PFSK-1 (cell line): ENCODE measurements at regions not wholly inside any gene's neighbourhood (a gene's known extent, or its start where the extent isn't known, plus 50 kb on each side); places are given as distances from the start of the nearest gene placed in this dataset.

ENCODE experiments used
- FOXP2 ChIP-seq: optimal IDR thresholded peaks from 2 replicates; pipeline ENCODE3; 2011; ENCODE audit warnings: borderline replicate concordance, control low read depth, inconsistent platforms; ENCODE audit not compliant: insufficient read depth; ENCODE audit errors: extremely low read length, extremely low read depth
- POLR2AphosphoS5 ChIP-seq: IDR thresholded peaks from 2 replicates; pipeline ENCODE4 v1.6.1; 2012; ENCODE audit warnings: low read depth, mild to moderate bottlenecking, control low read depth, low read length, moderate library complexity
- SIN3A ChIP-seq: IDR thresholded peaks from 2 replicates; pipeline ENCODE4 v1.6.1; 2012; ENCODE audit warnings: mild to moderate bottlenecking, low read length, moderate library complexity, borderline replicate concordance; ENCODE audit not compliant: insufficient read depth
- TAF1 ChIP-seq: IDR thresholded peaks from 2 replicates; pipeline ENCODE4 v1.6.1; 2012; ENCODE audit warnings: low read length, control low read depth, borderline replicate concordance; ENCODE audit not compliant: insufficient read depth
- TF ChIP-seq, protein P1 (sequence below), 2 experiments: IDR thresholded peaks; 2 replicates each; pipeline versions ENCODE4 v1.6.1 to v1.8.0; 2011 to 2012; ENCODE audit warnings: low read depth in 2 of 2, low read length in 2 of 2, control low read depth in 1 of 2, inconsistent platforms in 1 of 2, mild to moderate bottlenecking in 1 of 2, moderate library complexity in 1 of 2; ENCODE audit not compliant: insufficient read depth in 1 of 2

DNA sequence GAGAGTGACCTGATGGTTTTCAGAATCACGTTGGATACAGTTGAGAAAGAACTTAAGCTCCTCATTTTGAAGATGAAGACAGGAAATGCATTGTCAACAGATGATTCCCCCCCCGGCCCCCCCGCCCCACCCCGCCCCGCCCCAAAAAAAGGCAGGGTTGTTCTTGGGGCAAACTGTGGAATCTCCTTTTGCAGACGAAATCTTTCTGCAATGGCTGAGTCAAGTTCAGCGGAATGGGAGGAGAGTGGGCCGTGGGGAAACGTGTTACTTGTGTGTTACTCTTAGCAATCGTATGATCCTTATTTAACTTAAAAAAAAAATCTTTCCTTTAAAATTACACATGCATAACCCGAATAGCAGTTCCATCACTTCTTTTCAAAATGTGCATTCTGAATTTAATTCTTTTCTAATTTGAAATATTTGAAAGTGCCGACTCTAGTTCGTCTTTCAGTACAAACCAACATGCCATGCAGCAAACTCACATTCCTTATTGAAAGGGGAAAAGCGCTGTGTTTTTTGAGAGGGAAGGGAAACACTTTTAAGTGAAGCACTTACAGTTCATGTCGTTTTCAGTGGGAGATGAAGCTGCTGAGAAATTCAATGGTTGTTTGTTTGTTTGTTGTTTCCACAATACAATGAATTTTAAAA, 348.5 kb upstream of the ARGLU1 start:
- no peak for TF ChIP-seq SIN3A
- TF ChIP-seq FOXP2: no peak
- TF ChIP-seq POLR2AphosphoS5: no peak
- TF ChIP-seq TAF1: no peak
- TF ChIP-seq, protein P1, sequence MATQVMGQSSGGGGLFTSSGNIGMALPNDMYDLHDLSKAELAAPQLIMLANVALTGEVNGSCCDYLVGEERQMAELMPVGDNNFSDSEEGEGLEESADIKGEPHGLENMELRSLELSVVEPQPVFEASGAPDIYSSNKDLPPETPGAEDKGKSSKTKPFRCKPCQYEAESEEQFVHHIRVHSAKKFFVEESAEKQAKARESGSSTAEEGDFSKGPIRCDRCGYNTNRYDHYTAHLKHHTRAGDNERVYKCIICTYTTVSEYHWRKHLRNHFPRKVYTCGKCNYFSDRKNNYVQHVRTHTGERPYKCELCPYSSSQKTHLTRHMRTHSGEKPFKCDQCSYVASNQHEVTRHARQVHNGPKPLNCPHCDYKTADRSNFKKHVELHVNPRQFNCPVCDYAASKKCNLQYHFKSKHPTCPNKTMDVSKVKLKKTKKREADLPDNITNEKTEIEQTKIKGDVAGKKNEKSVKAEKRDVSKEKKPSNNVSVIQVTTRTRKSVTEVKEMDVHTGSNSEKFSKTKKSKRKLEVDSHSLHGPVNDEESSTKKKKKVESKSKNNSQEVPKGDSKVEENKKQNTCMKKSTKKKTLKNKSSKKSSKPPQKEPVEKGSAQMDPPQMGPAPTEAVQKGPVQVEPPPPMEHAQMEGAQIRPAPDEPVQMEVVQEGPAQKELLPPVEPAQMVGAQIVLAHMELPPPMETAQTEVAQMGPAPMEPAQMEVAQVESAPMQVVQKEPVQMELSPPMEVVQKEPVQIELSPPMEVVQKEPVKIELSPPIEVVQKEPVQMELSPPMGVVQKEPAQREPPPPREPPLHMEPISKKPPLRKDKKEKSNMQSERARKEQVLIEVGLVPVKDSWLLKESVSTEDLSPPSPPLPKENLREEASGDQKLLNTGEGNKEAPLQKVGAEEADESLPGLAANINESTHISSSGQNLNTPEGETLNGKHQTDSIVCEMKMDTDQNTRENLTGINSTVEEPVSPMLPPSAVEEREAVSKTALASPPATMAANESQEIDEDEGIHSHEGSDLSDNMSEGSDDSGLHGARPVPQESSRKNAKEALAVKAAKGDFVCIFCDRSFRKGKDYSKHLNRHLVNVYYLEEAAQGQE (IDR thresholded peaks at IDR 0.05; ENCODE audit: insufficient read depth in 1 of 2, low read depth in 2 of 2, low read length in 2 of 2): no peak

DNA sequence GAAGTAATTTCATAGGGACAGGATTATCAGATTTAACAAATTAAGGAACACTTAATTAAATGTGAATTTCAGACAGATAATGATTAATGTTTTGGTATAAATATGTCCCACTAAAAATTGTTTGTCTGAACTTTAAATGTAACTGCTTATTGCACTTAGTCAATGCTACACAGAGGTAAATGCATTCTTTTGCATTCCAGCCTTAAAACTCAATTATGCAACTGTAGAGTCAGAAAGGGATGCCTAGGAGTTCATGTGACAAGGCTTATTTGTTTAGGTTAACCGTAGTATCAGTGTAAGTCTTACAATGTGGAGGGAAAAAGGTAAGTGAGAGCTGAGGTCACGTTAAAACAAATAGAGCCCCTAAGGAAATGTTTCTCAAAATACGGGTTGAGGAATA, 347.2 kb upstream of the ARGLU1 start:
- TF ChIP-seq TAF1 (no peak), POLR2AphosphoS5 (no peak), SIN3A (no peak), FOXP2 (no peak)
- TF ChIP-seq, protein P1 (IDR thresholded peaks at IDR 0.05; ENCODE audit: insufficient read depth in 1 of 2, low read depth in 2 of 2, low read length in 2 of 2): no peak

DNA sequence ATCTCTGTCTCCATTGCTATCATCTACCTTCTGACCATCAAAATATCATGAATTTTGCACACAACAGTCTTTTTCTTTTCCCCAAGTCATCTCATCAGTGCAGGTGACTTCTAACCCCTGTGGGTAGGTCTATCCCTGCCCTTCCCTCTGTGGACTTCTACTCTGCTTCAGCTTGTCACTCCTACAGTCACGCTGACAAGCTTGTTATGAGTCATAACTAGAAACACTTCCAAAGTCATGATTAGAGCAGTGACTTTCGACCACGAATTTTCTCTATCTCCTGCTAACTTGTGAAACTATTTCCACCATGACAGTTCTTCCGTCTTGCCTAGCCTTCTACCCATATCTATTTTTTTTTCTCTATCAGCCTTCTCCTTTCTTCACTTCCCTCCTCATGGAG, 343.7 kb upstream of the ARGLU1 start:
- TF ChIP-seq TAF1 (no peak), SIN3A (no peak), POLR2AphosphoS5 (no peak)

DNA sequence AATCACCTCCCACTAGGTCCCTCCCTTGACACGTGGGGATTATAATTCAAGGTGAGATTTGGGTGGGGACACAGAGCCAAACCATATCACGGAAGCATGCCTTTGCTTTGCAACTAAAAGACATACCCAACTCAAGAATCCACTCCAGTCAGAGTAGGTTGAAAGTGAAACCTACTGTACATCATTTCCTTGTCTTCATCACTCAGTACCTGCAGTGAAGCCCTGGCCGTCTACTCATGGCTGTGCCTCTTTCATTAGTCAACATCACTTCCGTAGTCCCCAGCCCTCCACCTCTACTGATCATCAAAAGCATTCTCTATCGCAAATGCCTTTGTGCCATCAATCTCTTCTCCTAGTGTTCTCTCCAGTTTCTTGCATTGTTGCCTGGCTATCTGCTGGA, 343.1 kb upstream of the ARGLU1 start:
- no peak for TF ChIP-seq TAF1

DNA sequence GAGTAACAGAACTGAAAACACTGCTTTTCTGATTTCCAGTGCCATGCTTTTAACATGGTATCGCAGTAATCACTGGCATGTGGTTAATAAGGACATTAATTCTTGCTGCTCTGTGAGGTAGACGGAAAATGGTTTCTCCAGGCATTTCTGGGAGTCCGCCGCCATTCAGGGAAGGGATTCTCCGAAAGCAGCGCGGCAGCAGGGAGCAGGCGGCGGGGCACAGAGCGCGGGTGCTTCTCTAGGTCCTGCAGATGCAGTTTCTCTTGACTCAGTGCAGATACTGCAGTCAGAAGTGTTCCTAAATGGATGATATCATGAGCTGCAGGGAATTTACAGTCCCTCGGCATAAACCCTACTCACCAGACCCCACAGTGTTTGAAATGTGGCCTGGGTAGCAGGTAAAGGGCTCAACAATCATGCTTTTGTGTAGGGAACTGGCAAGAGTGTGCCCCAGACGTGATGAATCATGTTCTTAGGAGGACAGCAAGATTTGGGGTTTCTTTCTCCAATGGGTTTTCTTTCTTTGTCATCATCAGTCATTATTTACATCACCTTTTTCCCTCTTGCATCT, 338.6 kb upstream of the ARGLU1 start:
- TF ChIP-seq SIN3A (no peak), POLR2AphosphoS5 (no peak), TAF1 (no peak), FOXP2 (no peak)
- TF ChIP-seq, protein P1 (IDR thresholded peaks at IDR 0.05; ENCODE audit: insufficient read depth in 1 of 2, low read depth in 2 of 2, low read length in 2 of 2): no peak

DNA sequence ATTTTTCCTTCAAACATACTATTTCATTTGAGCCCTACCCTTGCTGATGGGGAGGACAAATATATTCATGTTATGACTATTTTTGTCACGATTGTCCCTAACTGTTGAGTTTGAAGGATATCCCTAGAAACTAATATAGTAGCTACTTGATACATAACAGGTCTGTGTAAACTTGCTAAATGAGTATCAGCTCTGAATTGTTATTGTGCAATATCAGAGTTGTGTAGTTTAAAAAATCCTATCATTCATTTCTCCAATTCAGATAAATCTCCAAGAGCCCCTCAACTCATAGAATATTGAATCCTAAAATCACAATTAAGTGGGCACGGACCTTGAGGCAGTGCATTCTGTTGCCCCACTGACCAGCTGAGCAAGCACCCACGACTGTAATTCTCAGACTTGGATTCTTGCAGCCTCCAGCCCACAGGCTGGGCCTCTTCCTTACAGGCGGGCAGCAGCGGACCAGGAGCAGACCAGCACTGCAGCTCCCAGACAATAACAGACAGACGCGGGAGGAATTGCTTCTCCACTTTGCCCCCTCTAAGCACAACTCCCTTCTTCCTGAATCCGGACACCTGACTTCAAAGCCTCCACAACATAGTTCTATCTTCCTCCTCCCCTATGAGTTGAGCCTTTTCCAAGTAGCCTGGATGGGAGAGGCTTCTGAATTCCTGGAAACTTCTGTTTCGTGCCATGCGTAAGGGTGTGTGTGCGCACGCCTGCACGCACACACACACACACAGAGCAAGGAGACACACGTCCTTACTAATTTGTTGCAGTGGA, 337.6 kb upstream of the ARGLU1 start:
- TF ChIP-seq FOXP2 (no peak), TAF1 (no peak), POLR2AphosphoS5 (no peak), SIN3A (no peak)
- TF ChIP-seq, protein P1 (IDR thresholded peaks at IDR 0.05; ENCODE audit: insufficient read depth in 1 of 2, low read depth in 2 of 2, low read length in 2 of 2): no peak
